ENCODE measurements at regions not wholly inside any gene's neighbourhood (a gene's known extent, or its start where the extent isn't known, plus 50 kb on each side); places are given as distances from the start of the nearest gene placed in this dataset.

- TF ChIP-seq CTCF (IDR thresholded peaks at IDR 0.05; ENCODE audit: extremely low read depth, low read depth, low read length): no peak
- H2AFZ ChIP-seq (ENCODE audit: low read length): no peak overlapping the region
- H3K9me3 ChIP-seq (ENCODE audit: low read depth, low read length): no peaks in the 10 kb centered on the region
- peaks cover 3% of the 10 kb centered on the region for H3K27me3 ChIP-seq (ENCODE audit: insufficient read depth, low read length)
- H3K27ac ChIP-seq (ENCODE audit: low read depth, low read length): no peak overlapping the region
- no peaks in the 10 kb centered on the region for H3K4me1 ChIP-seq (ENCODE audit: insufficient read depth, low read length)
- no peak for DNase-seq (ENCODE audit: insufficient read length, low spot score, missing footprints)
- H3K36me3 ChIP-seq (ENCODE audit: insufficient read depth, low read length): no peaks in the 10 kb centered on the region
- no peaks in the 10 kb centered on the region for H4K20me1 ChIP-seq (ENCODE audit: insufficient read depth, low read length)
- no peak overlapping the region for H3K4me3 ChIP-seq (ENCODE audit: insufficient read depth, low read length)
- H3K4me2 ChIP-seq (ENCODE audit: insufficient read depth, low read length): no peak overlapping the region
- no peaks in the 10 kb centered on the region for H3K79me2 ChIP-seq (ENCODE audit: insufficient read depth, low read length)
Observed at GRCh38 chr17:45681706-45682105, 102.4 kb upstream of the CRHR1 start.

GRCh38 chr17:45686250-45686649 lies 97.9 kb upstream of the CRHR1 start:
- no peaks in the 10 kb centered on the region for H3K9me3 ChIP-seq (ENCODE audit: low read depth, low read length)
- H4K20me1 ChIP-seq (ENCODE audit: insufficient read depth, low read length): no peaks in the 10 kb centered on the region
- no peak overlapping the region for H3K4me3 ChIP-seq (ENCODE audit: insufficient read depth, low read length)
- H2AFZ ChIP-seq (ENCODE audit: low read length): no peak overlapping the region
- no peaks in the 10 kb centered on the region for H3K79me2 ChIP-seq (ENCODE audit: insufficient read depth, low read length)
- H3K36me3 ChIP-seq (ENCODE audit: insufficient read depth, low read length): no peaks in the 10 kb centered on the region
- DNase-seq (ENCODE audit: insufficient read length, low spot score, missing footprints): no peak
- TF ChIP-seq CTCF (IDR thresholded peaks at IDR 0.05; ENCODE audit: extremely low read depth, low read depth, low read length): no peak
- peaks cover 31% of the 10 kb centered on the region for H3K27me3 ChIP-seq (ENCODE audit: insufficient read depth, low read length)
- H3K4me2 ChIP-seq (ENCODE audit: insufficient read depth, low read length): no peak overlapping the region
- H3K4me1 ChIP-seq (ENCODE audit: insufficient read depth, low read length): no peaks in the 10 kb centered on the region
- H3K27ac ChIP-seq (ENCODE audit: low read depth, low read length): no peak overlapping the region

- H3K27ac ChIP-seq (ENCODE audit: low read depth, low read length): no peak overlapping the region
- no peaks in the 10 kb centered on the region for H3K9me3 ChIP-seq (ENCODE audit: low read depth, low read length)
- peaks cover 38% of the 10 kb centered on the region for H3K27me3 ChIP-seq (ENCODE audit: insufficient read depth, low read length)
- no peaks in the 10 kb centered on the region for H3K36me3 ChIP-seq (ENCODE audit: insufficient read depth, low read length)
- no peak for DNase-seq (ENCODE audit: insufficient read length, low spot score, missing footprints)
- no peak overlapping the region for H3K4me2 ChIP-seq (ENCODE audit: insufficient read depth, low read length)
- no peak overlapping the region for H2AFZ ChIP-seq (ENCODE audit: low read length)
- H4K20me1 ChIP-seq (ENCODE audit: insufficient read depth, low read length): no peaks in the 10 kb centered on the region
- no peak overlapping the region for H3K4me3 ChIP-seq (ENCODE audit: insufficient read depth, low read length)
- H3K4me1 ChIP-seq (ENCODE audit: insufficient read depth, low read length): no peaks in the 10 kb centered on the region
- no peaks in the 10 kb centered on the region for H3K79me2 ChIP-seq (ENCODE audit: insufficient read depth, low read length)
- no peak for TF ChIP-seq CTCF (IDR thresholded peaks at IDR 0.05; ENCODE audit: extremely low read depth, low read depth, low read length)
Observed at GRCh38 chr17:45687594-45687993, 96.5 kb upstream of the CRHR1 start.

GRCh38 chr17:45688353-45688752 lies 95.8 kb upstream of the CRHR1 start:
- H3K4me3 ChIP-seq (ENCODE audit: insufficient read depth, low read length): no peak overlapping the region
- no peak for DNase-seq (ENCODE audit: insufficient read length, low spot score, missing footprints)
- no peaks in the 10 kb centered on the region for H3K4me1 ChIP-seq (ENCODE audit: insufficient read depth, low read length)
- no peaks in the 10 kb centered on the region for H3K79me2 ChIP-seq (ENCODE audit: insufficient read depth, low read length)
- no peak overlapping the region for H3K27ac ChIP-seq (ENCODE audit: low read depth, low read length)
- no peaks in the 10 kb centered on the region for H3K9me3 ChIP-seq (ENCODE audit: low read depth, low read length)
- no peak for TF ChIP-seq CTCF (IDR thresholded peaks at IDR 0.05; ENCODE audit: extremely low read depth, low read depth, low read length)
- no peaks in the 10 kb centered on the region for H3K36me3 ChIP-seq (ENCODE audit: insufficient read depth, low read length)
- peaks cover 42% of the 10 kb centered on the region for H3K27me3 ChIP-seq (ENCODE audit: insufficient read depth, low read length)
- H2AFZ ChIP-seq (ENCODE audit: low read length): no peak overlapping the region
- H3K4me2 ChIP-seq (ENCODE audit: insufficient read depth, low read length): no peak overlapping the region
- H4K20me1 ChIP-seq (ENCODE audit: insufficient read depth, low read length): no peaks in the 10 kb centered on the region
